ENCODE measurements at regions not wholly inside any gene's neighbourhood (a gene's known extent, or its start where the extent isn't known, plus 50 kb on each side); places are given as distances from the start of the nearest gene placed in this dataset.
A peak's percentile ranks its signal among the peaks of the same experiment; 100 is the strongest.

DNA sequence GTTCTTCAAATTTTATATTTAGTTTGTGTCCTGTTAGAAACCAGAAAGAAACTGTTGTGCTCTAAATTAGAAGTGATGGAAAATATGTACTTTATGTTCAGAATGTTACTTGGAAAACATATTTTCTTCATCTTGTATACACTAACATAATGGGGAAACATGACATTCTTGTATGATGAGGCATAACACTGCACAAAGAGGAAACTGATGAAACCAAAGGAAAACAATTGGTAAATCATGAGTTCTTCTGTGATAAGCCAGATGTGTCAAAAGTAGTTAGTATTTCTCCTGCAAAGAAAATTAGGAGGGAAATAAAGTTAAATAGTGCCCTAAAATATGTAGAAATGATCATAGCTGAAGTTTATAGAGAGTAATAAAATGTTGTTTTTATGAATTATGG is 111.1 kb upstream of the FBN2 start:
- TF ChIP-seq, protein P1, sequence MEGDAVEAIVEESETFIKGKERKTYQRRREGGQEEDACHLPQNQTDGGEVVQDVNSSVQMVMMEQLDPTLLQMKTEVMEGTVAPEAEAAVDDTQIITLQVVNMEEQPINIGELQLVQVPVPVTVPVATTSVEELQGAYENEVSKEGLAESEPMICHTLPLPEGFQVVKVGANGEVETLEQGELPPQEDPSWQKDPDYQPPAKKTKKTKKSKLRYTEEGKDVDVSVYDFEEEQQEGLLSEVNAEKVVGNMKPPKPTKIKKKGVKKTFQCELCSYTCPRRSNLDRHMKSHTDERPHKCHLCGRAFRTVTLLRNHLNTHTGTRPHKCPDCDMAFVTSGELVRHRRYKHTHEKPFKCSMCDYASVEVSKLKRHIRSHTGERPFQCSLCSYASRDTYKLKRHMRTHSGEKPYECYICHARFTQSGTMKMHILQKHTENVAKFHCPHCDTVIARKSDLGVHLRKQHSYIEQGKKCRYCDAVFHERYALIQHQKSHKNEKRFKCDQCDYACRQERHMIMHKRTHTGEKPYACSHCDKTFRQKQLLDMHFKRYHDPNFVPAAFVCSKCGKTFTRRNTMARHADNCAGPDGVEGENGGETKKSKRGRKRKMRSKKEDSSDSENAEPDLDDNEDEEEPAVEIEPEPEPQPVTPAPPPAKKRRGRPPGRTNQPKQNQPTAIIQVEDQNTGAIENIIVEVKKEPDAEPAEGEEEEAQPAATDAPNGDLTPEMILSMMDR (IDR thresholded peaks at IDR 0.05; ENCODE audit: insufficient read depth, low read depth, low read length), result no peak

DNA sequence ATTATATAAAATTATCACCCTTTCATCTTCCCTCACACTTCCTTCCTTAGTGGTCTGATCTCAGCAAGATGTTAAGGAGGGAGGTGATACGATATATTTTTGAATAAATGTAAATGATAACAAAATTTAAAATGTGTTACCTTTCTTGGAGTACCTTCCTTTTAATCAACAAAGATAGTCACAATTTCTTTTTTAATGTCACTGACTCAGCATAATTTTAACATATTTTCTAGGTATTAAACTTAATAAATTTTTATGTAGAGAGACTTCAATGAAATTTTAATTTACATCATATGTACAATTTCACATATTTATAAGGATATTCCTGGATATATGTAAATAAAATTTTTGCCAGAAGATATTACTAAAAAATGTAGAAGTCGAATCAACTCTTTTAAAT is 125.0 kb upstream of the FBN2 start:
- no peak overlapping the region for H3K4me3 ChIP-seq (ENCODE audit: low read depth, low read length)
- TF ChIP-seq, protein P1 (IDR thresholded peaks at IDR 0.05; ENCODE audit: insufficient read depth, low read depth, low read length), result no peak
- DNase-seq (ENCODE audit: low read depth), result no peak

More for the DNA sequence above, 111.1 kb upstream of the FBN2 start:
- H3K4me3 ChIP-seq (ENCODE audit: low read depth, low read length), result no peak overlapping the region
- DNase-seq (ENCODE audit: low read depth), result peak; percentile 78

DNA sequence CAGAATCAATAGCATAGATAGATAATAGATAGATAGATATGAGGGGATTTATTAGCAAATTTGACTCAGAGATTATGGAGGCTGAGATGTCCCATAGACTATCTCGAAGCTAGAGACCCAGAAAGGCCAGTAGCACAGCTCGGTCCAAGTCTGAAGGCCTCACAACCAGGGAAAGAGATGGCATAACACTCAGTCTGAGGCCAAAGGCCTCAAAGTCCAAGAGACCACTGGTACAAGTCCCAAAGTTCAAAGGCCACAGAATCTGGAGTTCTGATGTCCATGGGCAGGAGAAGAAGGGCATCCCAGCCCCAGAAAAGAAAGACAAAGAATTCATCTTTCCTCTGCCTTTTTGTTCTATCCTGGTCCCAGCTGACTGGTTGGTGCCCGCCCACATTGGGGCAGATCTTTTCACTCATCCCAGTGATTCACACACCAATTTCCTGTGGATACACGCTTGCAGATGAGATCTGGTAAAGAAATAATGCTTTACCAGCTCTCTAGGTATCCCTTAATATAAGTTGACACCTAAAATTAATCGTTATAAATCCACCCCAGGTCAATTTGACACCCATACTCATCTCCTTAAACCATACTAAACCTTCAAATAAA is 127.8 kb upstream of the FBN2 start:
- no peak overlapping the region for H3K4me3 ChIP-seq (ENCODE audit: low read depth, low read length)
- TF ChIP-seq, protein P1 (IDR thresholded peaks at IDR 0.05; ENCODE audit: insufficient read depth, low read depth, low read length), result no peak
- DNase-seq (ENCODE audit: low read depth), result no peak

- TF ChIP-seq, protein P1 (IDR thresholded peaks at IDR 0.05; ENCODE audit: insufficient read depth, low read depth, low read length), result peak; percentile 5
- H3K4me3 ChIP-seq (ENCODE audit: low read depth, low read length), result no peak overlapping the region
- DNase-seq (ENCODE audit: low read depth), result no peak
Measured at GRCh38 chr5:128667152-128667551, 129.1 kb upstream of the FBN2 start.

- DNase-seq (ENCODE audit: low read depth), result no peak
- TF ChIP-seq, protein P1 (IDR thresholded peaks at IDR 0.05; ENCODE audit: insufficient read depth, low read depth, low read length), result no peak
- H3K4me3 ChIP-seq (ENCODE audit: low read depth, low read length), result no peak overlapping the region
Measured at GRCh38 chr5:128667751-128668150, 129.7 kb upstream of the FBN2 start.

DNA sequence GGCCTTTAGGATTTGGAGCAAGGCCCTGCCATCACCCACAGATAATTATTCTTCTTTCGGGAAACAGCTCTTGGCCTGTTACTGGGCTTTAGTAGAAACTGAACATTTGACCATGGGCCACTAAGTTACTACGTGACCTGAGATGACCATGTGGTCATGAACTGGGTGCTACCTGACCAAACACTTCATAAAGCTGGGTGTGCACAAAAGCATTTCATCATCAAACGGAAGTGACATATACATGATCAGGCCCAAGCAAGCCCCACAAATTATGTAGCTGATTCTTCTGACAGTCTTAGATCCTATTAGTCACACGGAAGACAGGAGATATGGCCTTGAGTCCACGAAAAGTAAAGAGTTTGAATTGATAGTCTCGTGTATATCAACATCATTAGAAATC is 130.9 kb upstream of the FBN2 start:
- TF ChIP-seq, protein P1 (IDR thresholded peaks at IDR 0.05; ENCODE audit: insufficient read depth, low read depth, low read length), result no peak
- H3K4me3 ChIP-seq (ENCODE audit: low read depth, low read length), result no peak overlapping the region
- no peak for DNase-seq (ENCODE audit: low read depth)

GRCh38 chr5:128669803-128670202 is 131.8 kb upstream of the FBN2 start:
- TF ChIP-seq, protein P1 (IDR thresholded peaks at IDR 0.05; ENCODE audit: insufficient read depth, low read depth, low read length), result no peak
- DNase-seq (ENCODE audit: low read depth), result peak; percentile 7
- no peak overlapping the region for H3K4me3 ChIP-seq (ENCODE audit: low read depth, low read length)
